ENCODE measurements at regions not wholly inside any gene's neighbourhood (a gene's known extent, or its start where the extent isn't known, plus 50 kb on each side); places are given as distances from the start of the nearest gene placed in this dataset.
"Not testable (repeated sequence)": the region's sequence is repeated elsewhere in the genome, so short reads cannot be mapped to it uniquely, and the experiment has no call there.

DNA sequence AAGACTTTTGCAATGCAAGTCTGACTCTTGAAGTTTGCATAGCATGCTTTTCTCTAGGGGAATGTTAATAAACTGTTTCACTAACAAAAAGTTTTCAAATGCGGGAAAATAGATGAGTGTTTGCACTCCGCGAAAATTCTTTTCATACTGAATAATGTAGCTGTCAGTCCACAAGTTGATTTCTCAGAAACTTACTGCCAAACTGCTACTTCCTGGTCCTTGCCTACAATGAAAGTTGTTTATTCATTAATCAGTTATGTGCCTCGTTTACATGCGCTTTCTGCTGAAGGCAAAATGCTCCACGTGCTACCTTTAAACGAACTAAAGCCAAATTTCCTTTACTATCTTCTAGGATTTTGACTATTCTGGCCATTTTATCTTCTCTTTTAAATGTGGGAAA lies 166.2 kb downstream of the MAGEB17 start:
- intact Hi-C loops (cut with micrococcal nuclease; ENCODE audit: unreplicated experiment), result no loop called here
- BruUV-seq (replicated peaks), result no TSS peak
- TF ChIP-seq, protein P1, sequence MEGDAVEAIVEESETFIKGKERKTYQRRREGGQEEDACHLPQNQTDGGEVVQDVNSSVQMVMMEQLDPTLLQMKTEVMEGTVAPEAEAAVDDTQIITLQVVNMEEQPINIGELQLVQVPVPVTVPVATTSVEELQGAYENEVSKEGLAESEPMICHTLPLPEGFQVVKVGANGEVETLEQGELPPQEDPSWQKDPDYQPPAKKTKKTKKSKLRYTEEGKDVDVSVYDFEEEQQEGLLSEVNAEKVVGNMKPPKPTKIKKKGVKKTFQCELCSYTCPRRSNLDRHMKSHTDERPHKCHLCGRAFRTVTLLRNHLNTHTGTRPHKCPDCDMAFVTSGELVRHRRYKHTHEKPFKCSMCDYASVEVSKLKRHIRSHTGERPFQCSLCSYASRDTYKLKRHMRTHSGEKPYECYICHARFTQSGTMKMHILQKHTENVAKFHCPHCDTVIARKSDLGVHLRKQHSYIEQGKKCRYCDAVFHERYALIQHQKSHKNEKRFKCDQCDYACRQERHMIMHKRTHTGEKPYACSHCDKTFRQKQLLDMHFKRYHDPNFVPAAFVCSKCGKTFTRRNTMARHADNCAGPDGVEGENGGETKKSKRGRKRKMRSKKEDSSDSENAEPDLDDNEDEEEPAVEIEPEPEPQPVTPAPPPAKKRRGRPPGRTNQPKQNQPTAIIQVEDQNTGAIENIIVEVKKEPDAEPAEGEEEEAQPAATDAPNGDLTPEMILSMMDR (IDR thresholded peaks at IDR 0.05; ENCODE audit: unreplicated experiment), result no peak
- no peaks in the 10 kb centered on the region for H3K36me3 Mint-ChIP-seq (ENCODE audit: insufficient read depth, unreplicated experiment)
- H3K9me3 Mint-ChIP-seq (ENCODE audit: low read depth, unreplicated experiment), result peaks cover 6% of the 10 kb centered on the region
- CTCF ChIA-PET, result no interaction called here
- no peak overlapping the region for H3K4me3 Mint-ChIP-seq (ENCODE audit: low read depth, unreplicated experiment)
- peaks cover 17% of the 10 kb centered on the region for H3K4me1 Mint-ChIP-seq (ENCODE audit: low read depth, unreplicated experiment)
- H3K27ac Mint-ChIP-seq (ENCODE audit: unreplicated experiment), result no peak overlapping the region
- no peak for DNase-seq
- H3K27me3 Mint-ChIP-seq (ENCODE audit: unreplicated experiment), result no peaks in the 10 kb centered on the region

DNA sequence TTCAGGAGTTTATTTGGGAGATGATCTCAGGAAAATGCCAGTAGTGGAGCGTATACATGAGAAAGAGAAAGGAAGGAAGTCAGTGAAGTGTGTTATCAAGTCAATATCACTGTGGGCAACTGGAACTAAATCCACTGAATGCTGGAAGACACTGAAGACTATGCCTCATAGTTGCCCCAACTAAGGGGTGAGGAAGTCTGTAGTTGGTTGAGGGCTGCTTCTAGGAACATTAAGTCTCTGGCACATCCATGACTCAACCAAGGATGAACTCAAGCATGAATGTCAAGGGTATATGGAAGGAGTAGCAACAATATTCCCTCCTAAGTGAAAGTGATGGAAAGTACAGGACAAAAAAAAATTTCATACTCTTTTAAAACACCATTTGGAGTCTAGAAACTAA lies 167.9 kb downstream of the MAGEB17 start:
- TF ChIP-seq, protein P1 (IDR thresholded peaks at IDR 0.05; ENCODE audit: unreplicated experiment), result no peak
- no peaks in the 10 kb centered on the region for H3K27me3 Mint-ChIP-seq (ENCODE audit: unreplicated experiment)
- H3K27ac Mint-ChIP-seq (ENCODE audit: unreplicated experiment), result no peak overlapping the region
- peaks cover 17% of the 10 kb centered on the region for H3K4me1 Mint-ChIP-seq (ENCODE audit: low read depth, unreplicated experiment)
- no peak overlapping the region for H3K4me3 Mint-ChIP-seq (ENCODE audit: low read depth, unreplicated experiment)
- intact Hi-C loops (cut with micrococcal nuclease; ENCODE audit: unreplicated experiment), result no loop called here
- no TSS peak for BruUV-seq (replicated peaks)
- H3K36me3 Mint-ChIP-seq (ENCODE audit: insufficient read depth, unreplicated experiment), result no peaks in the 10 kb centered on the region
- DNase-seq, result no peak
- peaks cover 6% of the 10 kb centered on the region for H3K9me3 Mint-ChIP-seq (ENCODE audit: low read depth, unreplicated experiment)
- CTCF ChIA-PET, result no interaction called here

DNA sequence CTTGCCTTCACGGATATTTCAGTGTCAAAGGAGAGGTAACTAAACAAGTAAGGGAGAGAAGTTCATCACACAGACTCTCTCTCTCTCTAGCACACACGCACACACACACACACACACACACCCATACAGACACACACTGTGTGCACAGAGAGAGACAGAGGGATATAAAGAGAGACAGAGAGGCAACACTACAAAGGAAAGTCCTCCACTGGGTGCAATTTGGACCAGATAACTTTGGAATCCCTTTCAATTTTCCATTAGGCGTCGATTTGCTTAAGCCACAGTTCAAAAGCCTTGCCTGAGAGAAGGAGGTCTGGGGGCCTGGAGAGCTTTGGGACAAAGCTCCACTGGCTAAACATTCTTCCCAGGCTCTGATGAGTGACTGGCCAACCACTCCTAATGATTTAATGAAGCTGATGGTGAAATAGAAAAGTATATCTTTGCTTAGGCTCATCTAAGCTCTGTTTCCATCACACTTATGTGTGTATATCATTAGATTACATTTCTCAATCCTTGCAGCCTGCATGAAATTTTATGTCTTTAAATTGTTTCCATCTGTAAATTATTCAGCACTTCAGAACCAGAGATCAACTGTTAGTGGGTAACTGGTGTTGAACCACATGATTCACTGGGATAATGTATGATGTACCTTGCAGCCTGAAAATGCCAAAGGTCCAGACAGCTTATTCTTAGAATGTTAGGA lies 180.8 kb downstream of the MAGEB17 start:
- CTCF ChIA-PET, result no interaction called here
- H3K4me1 Mint-ChIP-seq (ENCODE audit: low read depth, unreplicated experiment), result no peaks in the 10 kb centered on the region

DNA sequence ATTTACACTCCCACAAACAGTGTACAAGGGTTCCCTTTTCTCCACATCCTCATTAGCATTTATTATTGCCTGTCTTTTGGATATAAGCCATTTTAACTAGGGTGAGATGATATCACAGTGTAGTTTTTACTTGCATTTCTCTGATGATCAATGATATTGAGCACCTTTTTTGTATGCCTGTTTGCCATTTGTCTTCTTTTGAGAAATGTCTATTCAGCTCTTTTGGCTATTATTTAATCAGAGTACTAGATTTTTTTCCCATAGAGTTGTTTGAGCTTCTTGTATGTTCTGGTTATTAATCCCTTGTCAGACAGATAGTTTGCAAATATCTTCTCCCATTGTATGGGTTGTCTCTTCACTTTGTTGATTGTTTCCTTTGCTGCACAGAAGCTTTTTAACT lies 190.6 kb downstream of the MAGEB17 start:
- Mint-ChIP-seq H3K9me3 (ENCODE audit: low read depth, unreplicated experiment) (no peaks in the 10 kb centered on the region), H3K36me3 (ENCODE audit: insufficient read depth, unreplicated experiment) (no peaks in the 10 kb centered on the region), H3K4me3 (ENCODE audit: low read depth, unreplicated experiment) (no peak overlapping the region), H3K27me3 (ENCODE audit: unreplicated experiment) (no peaks in the 10 kb centered on the region), H3K27ac (ENCODE audit: unreplicated experiment) (no peak overlapping the region), H3K4me1 (ENCODE audit: low read depth, unreplicated experiment) (no peaks in the 10 kb centered on the region)
- intact Hi-C loops (cut with micrococcal nuclease; ENCODE audit: unreplicated experiment), result no loop called here
- CTCF ChIA-PET, result no interaction called here
- no peak for DNase-seq
- no TSS peak for BruUV-seq (replicated peaks)
- TF ChIP-seq, protein P1 (IDR thresholded peaks at IDR 0.05; ENCODE audit: unreplicated experiment), result no peak

More for the DNA sequence above, 180.8 kb downstream of the MAGEB17 start:
- Mint-ChIP-seq H3K4me3 (ENCODE audit: low read depth, unreplicated experiment) (no peak overlapping the region), H3K9me3 (ENCODE audit: low read depth, unreplicated experiment) (no peaks in the 10 kb centered on the region), H3K36me3 (ENCODE audit: insufficient read depth, unreplicated experiment) (no peaks in the 10 kb centered on the region), H3K27ac (ENCODE audit: unreplicated experiment) (no peak overlapping the region), H3K27me3 (ENCODE audit: unreplicated experiment) (no peaks in the 10 kb centered on the region)
- BruUV-seq (replicated peaks), result no TSS peak
- no peak for DNase-seq
- TF ChIP-seq, protein P1 (IDR thresholded peaks at IDR 0.05; ENCODE audit: unreplicated experiment), result no peak
- intact Hi-C loops (cut with micrococcal nuclease; ENCODE audit: unreplicated experiment), result no loop called here

DNA sequence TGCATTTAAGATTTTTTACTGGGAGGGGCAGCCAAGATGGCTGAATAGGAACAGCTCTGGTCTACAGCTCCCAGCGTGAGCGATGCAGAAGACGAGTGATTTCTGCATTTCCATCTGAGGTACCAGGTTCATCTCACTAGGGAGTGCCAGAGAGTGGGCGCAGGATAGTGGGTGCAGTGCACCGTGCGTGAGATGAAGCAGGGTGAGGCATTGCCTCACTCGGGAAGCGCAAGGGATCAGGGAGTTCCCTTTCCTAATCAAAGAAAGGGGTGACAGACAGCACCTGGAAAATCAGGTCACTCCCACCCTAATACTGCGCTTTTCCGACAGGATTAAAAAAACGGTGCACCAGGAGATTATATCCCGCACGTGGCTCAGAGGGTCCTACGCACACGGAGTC lies 192.8 kb downstream of the MAGEB17 start:
- BruUV-seq (replicated peaks); CTCF ChIA-PET; H3K27me3 Mint-ChIP-seq (ENCODE audit: unreplicated experiment); H3K27ac Mint-ChIP-seq (ENCODE audit: unreplicated experiment); H3K4me1 Mint-ChIP-seq (ENCODE audit: low read depth, unreplicated experiment); DNase-seq; H3K4me3 Mint-ChIP-seq (ENCODE audit: low read depth, unreplicated experiment); intact Hi-C loops (cut with micrococcal nuclease; ENCODE audit: unreplicated experiment); H3K36me3 Mint-ChIP-seq (ENCODE audit: insufficient read depth, unreplicated experiment); H3K9me3 Mint-ChIP-seq (ENCODE audit: low read depth, unreplicated experiment): not testable (repeated sequence)

Data from Calu3 (cell line).